NOMO-1 (cell line): ENCODE measurements at regions not wholly inside any gene's neighbourhood (a gene's known extent, or its start where the extent isn't known, plus 50 kb on each side); places are given as distances from the start of the nearest gene placed in this dataset.

Source experiments
- DNase-seq, 2 experiments: peaks; one replicate each; lab custom pipeline; 2025; ENCODE audit not compliant: unreplicated experiment in 2 of 2; lab: John Stamatoyannopoulos, UW

DNA sequence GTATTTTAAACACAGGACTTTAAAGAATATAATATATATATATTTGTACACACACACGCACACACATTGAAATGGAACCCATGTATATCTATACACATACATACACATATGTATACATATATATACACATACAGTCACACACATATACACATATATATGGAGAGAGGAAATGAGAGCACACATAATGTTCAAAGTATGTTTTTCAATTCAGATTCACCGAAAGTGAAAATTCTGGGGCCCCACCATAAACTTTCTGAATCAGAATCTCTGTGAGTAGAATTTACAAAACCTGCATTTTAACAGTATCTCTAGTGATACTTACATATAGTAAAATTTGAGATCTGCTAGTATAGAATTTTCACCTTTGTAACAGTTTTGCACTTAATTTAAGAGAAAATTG lies 60.4 kb upstream of the OBI1 start:
- no peak for DNase-seq

DNA sequence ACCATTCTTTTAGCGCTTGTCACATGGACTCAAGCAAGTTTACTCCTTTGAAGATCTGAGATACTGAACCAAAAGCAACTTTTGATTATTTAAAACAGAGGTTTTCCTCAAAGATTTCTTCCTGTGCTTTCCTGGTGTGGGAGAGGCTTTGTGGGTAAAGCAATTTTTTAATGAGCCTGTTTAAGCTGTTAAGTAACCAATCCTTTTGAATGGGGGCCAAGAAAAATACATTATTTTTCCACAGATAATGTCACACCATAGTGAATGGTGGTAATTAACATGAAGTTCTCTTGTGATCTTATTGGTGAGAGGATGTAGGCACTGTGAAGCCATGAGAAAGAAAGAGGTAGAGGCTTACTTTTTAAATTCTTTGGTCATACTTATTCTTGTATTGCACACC lies 55.8 kb upstream of the OBI1 start:
- no peak for DNase-seq

DNA sequence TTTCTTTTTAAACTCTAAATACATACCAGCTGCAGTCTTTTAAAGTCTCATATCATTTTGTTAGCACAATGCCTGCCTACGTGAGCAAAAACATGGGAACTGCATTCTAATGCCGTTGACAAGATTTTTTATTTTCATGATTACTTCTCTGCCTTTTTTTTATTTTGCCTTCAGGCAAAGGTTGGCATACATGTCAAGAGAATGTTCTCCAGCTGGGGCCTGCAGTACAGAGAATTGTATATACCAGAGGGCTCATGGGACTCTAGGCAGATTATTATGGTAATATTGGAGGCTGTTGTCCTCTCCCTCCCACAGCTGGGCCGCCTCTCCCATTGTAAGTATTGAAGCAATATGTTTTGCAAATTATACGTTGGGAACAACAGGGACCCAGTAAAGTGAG lies 53.9 kb upstream of the OBI1 start:
- DNase-seq = no peak

DNA sequence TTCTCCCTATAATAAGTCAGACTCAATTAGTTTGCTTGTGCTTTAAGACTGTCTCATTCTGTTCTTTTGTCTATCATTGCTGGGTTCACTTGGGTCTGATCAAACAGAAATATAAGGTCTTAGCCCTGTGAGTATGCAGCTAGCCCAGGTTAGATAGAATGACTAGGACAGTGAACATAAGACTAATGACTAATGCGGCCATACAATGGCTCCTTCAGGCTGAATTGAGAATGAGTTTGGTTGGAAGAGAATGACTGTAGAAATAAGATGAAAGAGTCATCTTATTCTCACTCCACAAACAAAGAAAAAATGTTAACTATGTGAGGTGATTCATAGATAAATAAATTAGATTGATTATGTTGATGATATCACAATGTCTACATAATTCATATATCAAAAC lies 50.1 kb upstream of the OBI1 start:
- no peak for DNase-seq
